Uterus (tissue), 2 donors: ENCODE measurements at regions not wholly inside any gene's neighbourhood (a gene's known extent, or its start where the extent isn't known, plus 50 kb on each side); places are given as distances from the start of the nearest gene placed in this dataset.

Experiments used
- CTCF ChIP-seq, 4 experiments: fragments of 200-600 bp in 2 of 4; fragments of 450-650 bp in 2 of 4; sonication (generic) in 2 of 4; IDR thresholded peaks; one replicate each; pipeline ENCODE4 v1.5.1; 2016 to 2019; ENCODE audit warnings: antibody characterized with exemption in 4 of 4, mild to moderate bottlenecking in 2 of 4, moderate library complexity in 1 of 4
- POLR2A ChIP-seq, 2 donors: fragments of 450-650 bp; IDR thresholded peaks; one replicate each; pipeline ENCODE4 v1.6.1; 2016; ENCODE audit warnings: antibody characterized with exemption in 2 of 2, mild to moderate bottlenecking in 1 of 2, moderate library complexity in 1 of 2

- TF ChIP-seq CTCF (IDR thresholded peaks at IDR 0.05): no peak
- TF ChIP-seq POLR2A (IDR thresholded peaks at IDR 0.05): no peak
These were observed 539.8 kb downstream of the EPHA7 start for GRCh38 chr6:92879526-92879925.
